Bronchial epithelial cell (primary cell): ENCODE measurements at regions not wholly inside any gene's neighbourhood (a gene's known extent, or its start where the extent isn't known, plus 50 kb on each side); places are given as distances from the start of the nearest gene placed in this dataset.
A peak's percentile ranks its signal among the peaks of the same experiment; 100 is the strongest.
"Not testable (repeated sequence)": the region's sequence is repeated elsewhere in the genome, so short reads cannot be mapped to it uniquely, and the experiment has no call there.

Source experiments
- DNase-seq: peaks from one replicate; pipeline ENCODE4 v3.0.0-alpha.2; 2010; ENCODE audit warnings: low read depth
- FAIRE-seq: peaks from 2 replicates; lab custom pipeline; 2011; peaks lifted over from hg19 to GRCh38; lab: Jason Lieb, UNC
- H3K27me3 ChIP-seq: 2 replicates; pipeline ENCODE4 v1.5.1; 2011; ENCODE audit warnings: low read length; ENCODE audit not compliant: control insufficient read depth, insufficient read depth
- H3K36me3 ChIP-seq: 2 replicates; pipeline ENCODE4 v1.5.1; 2011; ENCODE audit warnings: low read length; ENCODE audit not compliant: control insufficient read depth, insufficient read depth
- H3K4me3 ChIP-seq: 2 replicates; pipeline ENCODE4 v1.5.1; 2011; ENCODE audit warnings: mild to moderate bottlenecking, low read depth, low read length, control low read depth
- TF ChIP-seq, protein P1 (sequence below): IDR thresholded peaks from 2 replicates; pipeline ENCODE4 v1.5.1; 2011; ENCODE audit warnings: mild to moderate bottlenecking, moderate library complexity, low read length, control low read depth, inconsistent platforms; ENCODE audit not compliant: insufficient read depth, severe bottlenecking

GRCh38 chr5:90264689-90265544 lies 144.6 kb downstream of the CETN3 start:
- Histone ChIP-seq H3K36me3 (no peaks in the 10 kb centered on the region), H3K27me3 (no peaks in the 10 kb centered on the region), H3K4me3 (no peak overlapping the region)
- no peak for FAIRE-seq
- peak; percentile 55 for DNase-seq
- TF ChIP-seq, protein P1, sequence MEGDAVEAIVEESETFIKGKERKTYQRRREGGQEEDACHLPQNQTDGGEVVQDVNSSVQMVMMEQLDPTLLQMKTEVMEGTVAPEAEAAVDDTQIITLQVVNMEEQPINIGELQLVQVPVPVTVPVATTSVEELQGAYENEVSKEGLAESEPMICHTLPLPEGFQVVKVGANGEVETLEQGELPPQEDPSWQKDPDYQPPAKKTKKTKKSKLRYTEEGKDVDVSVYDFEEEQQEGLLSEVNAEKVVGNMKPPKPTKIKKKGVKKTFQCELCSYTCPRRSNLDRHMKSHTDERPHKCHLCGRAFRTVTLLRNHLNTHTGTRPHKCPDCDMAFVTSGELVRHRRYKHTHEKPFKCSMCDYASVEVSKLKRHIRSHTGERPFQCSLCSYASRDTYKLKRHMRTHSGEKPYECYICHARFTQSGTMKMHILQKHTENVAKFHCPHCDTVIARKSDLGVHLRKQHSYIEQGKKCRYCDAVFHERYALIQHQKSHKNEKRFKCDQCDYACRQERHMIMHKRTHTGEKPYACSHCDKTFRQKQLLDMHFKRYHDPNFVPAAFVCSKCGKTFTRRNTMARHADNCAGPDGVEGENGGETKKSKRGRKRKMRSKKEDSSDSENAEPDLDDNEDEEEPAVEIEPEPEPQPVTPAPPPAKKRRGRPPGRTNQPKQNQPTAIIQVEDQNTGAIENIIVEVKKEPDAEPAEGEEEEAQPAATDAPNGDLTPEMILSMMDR = peak; percentile 92

- TF ChIP-seq, protein P1 = no peak
- no peak for DNase-seq
- Histone ChIP-seq H3K36me3 (no peaks in the 10 kb centered on the region), H3K27me3 (no peaks in the 10 kb centered on the region), H3K4me3 (no peak overlapping the region)
- FAIRE-seq = no peak
Measured at GRCh38 chr5:90263102-90263820, 146.3 kb downstream of the CETN3 start.

DNA sequence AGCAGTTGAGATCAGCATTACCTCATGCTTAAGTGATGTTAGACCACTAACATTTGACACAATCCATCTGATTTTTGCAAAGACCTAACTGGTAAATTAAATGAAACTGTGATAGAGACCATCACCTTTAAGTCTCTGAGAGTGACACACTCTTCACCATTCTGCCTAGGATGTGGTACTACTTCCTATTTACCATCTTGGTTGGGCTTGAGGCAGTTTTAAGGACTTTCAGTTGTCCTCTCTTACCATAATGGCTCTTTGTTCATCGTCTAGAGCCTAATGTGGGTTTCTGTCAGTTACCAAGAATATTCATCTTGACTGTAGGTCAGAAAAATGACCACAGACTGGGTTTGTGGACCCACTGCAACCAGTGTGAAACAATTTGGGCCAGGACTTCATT lies 158.1 kb downstream of the CETN3 start:
- FAIRE-seq = no peak
- no peak overlapping the region for H3K4me3 ChIP-seq
- H3K36me3 ChIP-seq = no peaks in the 10 kb centered on the region

DNA sequence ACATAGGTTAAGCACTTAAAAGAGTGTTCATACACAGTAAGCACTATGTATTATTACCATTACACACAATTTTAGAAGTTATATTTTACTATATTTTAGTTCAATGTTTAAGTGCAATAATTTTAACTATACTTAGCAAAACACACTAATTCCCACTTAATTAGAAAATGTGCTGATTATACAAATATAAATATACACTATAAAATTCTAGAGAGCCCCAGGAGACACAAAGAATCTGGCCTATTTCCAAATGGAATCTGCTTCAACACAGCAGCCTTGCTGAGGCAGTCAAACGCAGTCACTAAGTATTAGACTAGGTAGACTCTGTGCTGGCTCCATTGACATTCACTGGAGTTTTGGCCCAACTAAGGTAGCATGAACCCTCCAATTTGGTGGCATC lies 160.9 kb downstream of the CETN3 start:
- H3K4me3 ChIP-seq = no peak overlapping the region
- H3K27me3 ChIP-seq = no peaks in the 10 kb centered on the region

More for the DNA sequence above, 158.1 kb downstream of the CETN3 start:
- no peaks in the 10 kb centered on the region for H3K27me3 ChIP-seq
- TF ChIP-seq, protein P1 = no peak
- no peak for DNase-seq

DNA sequence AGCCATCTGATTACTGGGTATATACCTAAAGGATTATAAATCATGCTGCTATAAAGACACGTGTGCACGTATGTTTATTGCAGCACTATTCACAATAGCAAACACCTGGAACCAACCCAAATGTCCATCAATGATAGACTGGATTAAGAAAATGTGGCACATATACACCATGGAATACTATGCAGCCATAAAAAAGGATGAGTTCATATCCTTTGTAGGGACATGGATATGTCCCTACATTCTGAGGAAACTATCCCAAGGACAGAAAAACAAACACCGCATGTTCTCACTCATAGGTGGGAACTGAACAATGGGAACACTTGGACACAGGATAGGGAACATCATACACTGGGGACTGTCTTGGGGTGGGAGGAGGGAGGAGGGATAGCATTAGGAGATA lies 165.7 kb downstream of the CETN3 start:
- H3K36me3 ChIP-seq, H3K27me3 ChIP-seq, FAIRE-seq, DNase-seq, H3K4me3 ChIP-seq: not testable (repeated sequence)

More for the DNA sequence above, 160.9 kb downstream of the CETN3 start:
- TF ChIP-seq, protein P1 = no peak
- FAIRE-seq (no peak), DNase-seq (no peak)
- H3K36me3 ChIP-seq = no peaks in the 10 kb centered on the region

DNA sequence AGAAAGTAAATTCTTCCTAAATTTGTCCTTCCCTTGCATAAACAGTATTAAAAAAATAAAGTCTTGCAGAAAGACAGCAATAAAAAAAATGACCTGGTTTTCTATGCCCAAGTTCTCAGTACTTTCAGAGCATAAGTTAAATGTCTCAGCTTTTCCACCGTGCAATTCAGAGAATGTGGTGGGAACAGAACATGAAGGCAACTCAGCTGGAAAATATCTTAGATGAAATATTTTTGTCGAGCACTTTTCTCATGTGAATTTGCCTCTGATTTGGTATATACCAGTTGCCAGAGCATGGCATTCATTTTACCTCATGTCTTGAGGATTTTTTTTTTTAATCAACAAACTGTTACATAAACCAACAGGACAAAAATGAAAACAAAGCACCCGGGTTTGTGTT lies 176.1 kb downstream of the CETN3 start:
- FAIRE-seq (no peak), DNase-seq (no peak)
- Histone ChIP-seq H3K27me3 (no peaks in the 10 kb centered on the region), H3K4me3 (no peak overlapping the region), H3K36me3 (no peaks in the 10 kb centered on the region)
- TF ChIP-seq, protein P1 = no peak
